OCI-LY1 (cell line): ENCODE measurements at regions not wholly inside any gene's neighbourhood (a gene's known extent, or its start where the extent isn't known, plus 50 kb on each side); places are given as distances from the start of the nearest gene placed in this dataset.

Experiments used
- EZH2 ChIP-seq: fragments of 200-600 bp; sonication (generic), shearing (Covaris generic); IDR thresholded peaks from 2 replicates; pipeline ENCODE4 v1.8.0; 2017; ENCODE audit warnings: borderline replicate concordance, mixed run types, mild to moderate bottlenecking, antibody characterized with exemption, low read length, moderate library complexity, mixed read lengths
- TF ChIP-seq, protein P1 (sequence below): fragments of 200-600 bp; sonication (generic), shearing (Covaris generic); IDR thresholded peaks from 2 replicates; pipeline ENCODE4 v1.5.1; 2017; ENCODE audit warnings: mild to moderate bottlenecking, antibody characterized with exemption, low read length, moderate library complexity, mixed read lengths

DNA sequence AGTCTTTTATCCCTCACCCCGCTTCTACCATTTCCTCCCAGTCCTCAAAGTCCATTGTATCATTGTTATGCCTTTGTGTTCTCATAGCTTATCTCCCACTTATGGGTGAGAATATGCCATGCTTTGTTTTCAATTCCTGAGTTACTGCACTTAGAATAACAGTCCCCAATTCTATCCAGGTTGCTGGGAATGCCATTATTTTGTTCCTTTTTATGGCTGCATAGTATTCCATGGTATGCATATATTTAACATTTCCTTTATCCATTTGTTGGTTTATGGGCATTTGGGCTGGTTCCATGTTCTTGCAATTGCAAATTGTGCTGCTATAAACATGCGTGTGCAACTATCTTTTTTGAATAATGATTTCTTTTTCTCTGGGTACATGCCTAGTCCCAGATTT lies 114.9 kb downstream of the VPREB1 start:
- TF ChIP-seq, protein P1, sequence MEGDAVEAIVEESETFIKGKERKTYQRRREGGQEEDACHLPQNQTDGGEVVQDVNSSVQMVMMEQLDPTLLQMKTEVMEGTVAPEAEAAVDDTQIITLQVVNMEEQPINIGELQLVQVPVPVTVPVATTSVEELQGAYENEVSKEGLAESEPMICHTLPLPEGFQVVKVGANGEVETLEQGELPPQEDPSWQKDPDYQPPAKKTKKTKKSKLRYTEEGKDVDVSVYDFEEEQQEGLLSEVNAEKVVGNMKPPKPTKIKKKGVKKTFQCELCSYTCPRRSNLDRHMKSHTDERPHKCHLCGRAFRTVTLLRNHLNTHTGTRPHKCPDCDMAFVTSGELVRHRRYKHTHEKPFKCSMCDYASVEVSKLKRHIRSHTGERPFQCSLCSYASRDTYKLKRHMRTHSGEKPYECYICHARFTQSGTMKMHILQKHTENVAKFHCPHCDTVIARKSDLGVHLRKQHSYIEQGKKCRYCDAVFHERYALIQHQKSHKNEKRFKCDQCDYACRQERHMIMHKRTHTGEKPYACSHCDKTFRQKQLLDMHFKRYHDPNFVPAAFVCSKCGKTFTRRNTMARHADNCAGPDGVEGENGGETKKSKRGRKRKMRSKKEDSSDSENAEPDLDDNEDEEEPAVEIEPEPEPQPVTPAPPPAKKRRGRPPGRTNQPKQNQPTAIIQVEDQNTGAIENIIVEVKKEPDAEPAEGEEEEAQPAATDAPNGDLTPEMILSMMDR, result no peak
- no peak for TF ChIP-seq EZH2
